Breast epithelium (tissue), 3 donors: ENCODE measurements at regions not wholly inside any gene's neighbourhood (a gene's known extent, or its start where the extent isn't known, plus 50 kb on each side); places are given as distances from the start of the nearest gene placed in this dataset.

ENCODE experiments used
- CTCF ChIP-seq, 3 donors: fragments of 450-650 bp; IDR thresholded peaks; one replicate each; pipeline ENCODE4 v1.5.1; 2016 to 2017; ENCODE audit warnings: antibody characterized with exemption in 3 of 3, mild to moderate bottlenecking in 3 of 3, moderate library complexity in 3 of 3
- POLR2A ChIP-seq: fragments of 450-650 bp; IDR thresholded peaks from one replicate; pipeline ENCODE4 v1.6.1; 2016; ENCODE audit warnings: antibody characterized with exemption, mild to moderate bottlenecking, moderate library complexity
- POLR2AphosphoS5 ChIP-seq, 3 donors: sonication (generic); formaldehyde crosslinking; IDR thresholded peaks; one replicate each; pipeline ENCODE4 v1.6.1; 2017; ENCODE audit warnings: antibody characterized with exemption in 3 of 3

GRCh38 chr21:28801906-28802305 lies 190.8 kb downstream of the LTN1 start:
- TF ChIP-seq CTCF (IDR thresholded peaks at IDR 0.05) (no peak), POLR2A (no peak), POLR2AphosphoS5 (IDR thresholded peaks at IDR 0.05) (no peak)
